ENCODE measurements at regions not wholly inside any gene's neighbourhood (a gene's known extent, or its start where the extent isn't known, plus 50 kb on each side); places are given as distances from the start of the nearest gene placed in this dataset.

DNA sequence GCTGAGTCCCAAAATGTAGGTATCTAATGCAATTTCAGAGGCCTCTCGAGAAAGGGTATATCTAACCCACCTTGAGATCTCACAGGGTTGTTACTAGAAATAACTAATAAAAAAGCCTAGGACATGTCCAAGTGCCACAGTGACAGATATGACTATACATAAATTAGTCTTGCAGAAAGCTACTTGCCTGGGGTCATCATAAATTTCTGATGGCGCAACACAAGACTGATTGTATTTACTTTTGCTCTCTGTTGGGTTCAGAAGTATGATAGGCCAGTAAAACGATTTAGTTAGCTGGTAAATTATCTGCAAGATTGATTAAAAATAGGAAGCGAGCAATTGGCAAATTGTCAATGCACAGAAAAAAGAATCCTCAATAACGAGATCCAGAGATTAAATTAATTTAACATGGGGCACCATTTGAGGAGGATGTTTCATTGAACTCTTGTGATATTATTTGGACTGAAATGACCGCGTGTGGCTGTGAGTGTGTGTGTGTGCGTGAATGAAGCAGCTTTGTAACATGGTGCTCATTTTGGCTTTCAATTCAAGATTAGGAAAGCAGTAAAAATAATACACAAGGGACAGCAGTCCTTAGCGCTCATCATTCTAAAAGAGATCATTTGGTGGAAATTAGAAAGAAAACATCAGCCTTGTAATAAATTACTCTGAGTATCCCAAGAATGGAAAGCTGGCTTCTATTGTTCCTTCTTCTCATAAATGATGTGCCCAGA lies 157.4 kb upstream of the ZFHX3 start:
- TF ChIP-seq, protein P1, sequence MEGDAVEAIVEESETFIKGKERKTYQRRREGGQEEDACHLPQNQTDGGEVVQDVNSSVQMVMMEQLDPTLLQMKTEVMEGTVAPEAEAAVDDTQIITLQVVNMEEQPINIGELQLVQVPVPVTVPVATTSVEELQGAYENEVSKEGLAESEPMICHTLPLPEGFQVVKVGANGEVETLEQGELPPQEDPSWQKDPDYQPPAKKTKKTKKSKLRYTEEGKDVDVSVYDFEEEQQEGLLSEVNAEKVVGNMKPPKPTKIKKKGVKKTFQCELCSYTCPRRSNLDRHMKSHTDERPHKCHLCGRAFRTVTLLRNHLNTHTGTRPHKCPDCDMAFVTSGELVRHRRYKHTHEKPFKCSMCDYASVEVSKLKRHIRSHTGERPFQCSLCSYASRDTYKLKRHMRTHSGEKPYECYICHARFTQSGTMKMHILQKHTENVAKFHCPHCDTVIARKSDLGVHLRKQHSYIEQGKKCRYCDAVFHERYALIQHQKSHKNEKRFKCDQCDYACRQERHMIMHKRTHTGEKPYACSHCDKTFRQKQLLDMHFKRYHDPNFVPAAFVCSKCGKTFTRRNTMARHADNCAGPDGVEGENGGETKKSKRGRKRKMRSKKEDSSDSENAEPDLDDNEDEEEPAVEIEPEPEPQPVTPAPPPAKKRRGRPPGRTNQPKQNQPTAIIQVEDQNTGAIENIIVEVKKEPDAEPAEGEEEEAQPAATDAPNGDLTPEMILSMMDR (IDR thresholded peaks at IDR 0.05), result no peak
- no peak for TF ChIP-seq POLR2A (IDR thresholded peaks at IDR 0.05)
